Transverse colon (tissue), 4 donors: ENCODE measurements at regions not wholly inside any gene's neighbourhood (a gene's known extent, or its start where the extent isn't known, plus 50 kb on each side); places are given as distances from the start of the nearest gene placed in this dataset.

Experiments used
- DNase-seq: peaks from one replicate; pipeline ENCODE4 v3.0.0-alpha.2; 2019
- H3K27ac ChIP-seq, 4 donors: fragments of 200-600 bp; sonication (generic); 2 replicates each; pipeline ENCODE4 v1.5.1; 2016 to 2018; ENCODE audit warnings: inconsistent platforms in 4 of 4
- H3K27me3 ChIP-seq: fragments of 200-600 bp; sonication (generic); 2 replicates; pipeline ENCODE4 v1.5.1; 2017; ENCODE audit warnings: inconsistent platforms
- H3K36me3 ChIP-seq, 4 donors: fragments of 200-600 bp; sonication (generic); 2 replicates each; pipeline ENCODE4 v1.5.1; 2017 to 2019; ENCODE audit warnings: inconsistent platforms in 4 of 4
- H3K4me1 ChIP-seq, 4 donors: fragments of 200-600 bp; sonication (generic); 2 replicates each; pipeline ENCODE4 v1.5.1; 2017 to 2020; ENCODE audit warnings: inconsistent platforms in 4 of 4
- H3K4me3 ChIP-seq, 4 donors: fragments of 200-600 bp; sonication (generic); 1 replicate in 1 of 4; 2 replicates in 3 of 4; pipeline versions ENCODE4 v1.5.1 to v1.6.1; 2017 to 2019; ENCODE audit warnings: inconsistent platforms in 4 of 4
- H3K9me3 ChIP-seq, 2 donors: fragments of 200-600 bp; sonication (generic); 2 replicates each; pipeline ENCODE4 v1.5.1; 2017 to 2019; ENCODE audit warnings: inconsistent platforms in 2 of 2
- EP300 ChIP-seq: sonication (generic); formaldehyde crosslinking; IDR thresholded peaks from one replicate; pipeline ENCODE4 v1.6.1; 2017; ENCODE audit warnings: antibody characterized with exemption, low read depth
- POLR2A ChIP-seq: fragments of 450-650 bp; IDR thresholded peaks from one replicate; pipeline ENCODE4 v1.6.1; 2016; ENCODE audit warnings: antibody characterized with exemption, mild to moderate bottlenecking, moderate library complexity
- POLR2AphosphoS5 ChIP-seq, 3 donors: sonication (generic); formaldehyde crosslinking; IDR thresholded peaks; one replicate each; pipeline ENCODE4 v1.6.1; 2016; ENCODE audit warnings: antibody characterized with exemption in 3 of 3
- WGBS, 2 donors: methylation state at CpG; one replicate each; pipeline ENCODE4 v1.1.5; 2018; ENCODE audit warnings: low coverage in 1 of 2; 5-methylcytosine and 5-hydroxymethylcytosine counted together
- in situ Hi-C, 4 donors: fragments of 200-750 bp; cut with MboI; loops; one replicate each; pipeline versions ENCODE4 v1.15.0 to v1.15.1; 2017; ENCODE audit warnings: low sequenced_read_pairs in 3 of 4, low pct_ligation_motif_present in 1 of 4, low pct_unique_long_range_greater_than_20kb in 1 of 4
- intact Hi-C: fragments of 100-400 bp; cut with DNase I; formaldehyde crosslinking; loops from one replicate; pipeline ENCODE4 v1.15.1; 2023; ENCODE audit warnings: low total_unique reads
- TF ChIP-seq, protein P1 (sequence below), 5 experiments: fragments of 200-600 bp in 3 of 5; fragments of 450-650 bp in 2 of 5; sonication (generic) in 3 of 5; IDR thresholded peaks; 1 replicate in 2 of 5; 2 replicates in 3 of 5; pipeline ENCODE4 v1.5.1; 2016 to 2017; ENCODE audit warnings: antibody characterized with exemption in 5 of 5, inconsistent platforms in 3 of 5, mild to moderate bottlenecking in 2 of 5, moderate library complexity in 1 of 5

DNA sequence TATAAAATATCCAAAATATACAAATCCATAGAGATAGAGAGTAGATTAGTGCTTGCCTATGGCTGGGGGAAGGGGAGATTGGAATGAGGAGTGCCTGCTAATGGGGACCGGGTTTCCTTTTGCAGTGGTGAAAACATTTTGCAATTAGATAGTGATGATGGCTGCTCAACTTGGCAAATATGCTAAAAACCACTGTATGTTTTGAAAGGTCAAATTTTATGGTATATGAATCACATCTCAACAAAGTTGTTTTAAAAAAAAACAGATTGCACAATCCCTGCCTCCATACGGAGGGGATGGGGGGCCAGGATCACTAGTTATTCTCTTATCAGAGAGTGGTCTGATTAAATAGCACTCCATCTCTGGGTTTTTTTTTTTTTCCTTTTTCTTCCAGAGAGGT lies 76.9 kb upstream of the RIPOR2 start:
- H3K27me3 ChIP-seq: no peaks in the 10 kb centered on the region
- in situ Hi-C loops (loop anchor here in 2 of 4 donors (10.0 kb wide), 1 partner anchor 158 kb away; no protein-coding TSS in a partner anchor), intact Hi-C loops (no loop called here)
- no peak overlapping the region for H3K4me3 ChIP-seq
- no peak for TF ChIP-seq POLR2A
- TF ChIP-seq, protein P1, sequence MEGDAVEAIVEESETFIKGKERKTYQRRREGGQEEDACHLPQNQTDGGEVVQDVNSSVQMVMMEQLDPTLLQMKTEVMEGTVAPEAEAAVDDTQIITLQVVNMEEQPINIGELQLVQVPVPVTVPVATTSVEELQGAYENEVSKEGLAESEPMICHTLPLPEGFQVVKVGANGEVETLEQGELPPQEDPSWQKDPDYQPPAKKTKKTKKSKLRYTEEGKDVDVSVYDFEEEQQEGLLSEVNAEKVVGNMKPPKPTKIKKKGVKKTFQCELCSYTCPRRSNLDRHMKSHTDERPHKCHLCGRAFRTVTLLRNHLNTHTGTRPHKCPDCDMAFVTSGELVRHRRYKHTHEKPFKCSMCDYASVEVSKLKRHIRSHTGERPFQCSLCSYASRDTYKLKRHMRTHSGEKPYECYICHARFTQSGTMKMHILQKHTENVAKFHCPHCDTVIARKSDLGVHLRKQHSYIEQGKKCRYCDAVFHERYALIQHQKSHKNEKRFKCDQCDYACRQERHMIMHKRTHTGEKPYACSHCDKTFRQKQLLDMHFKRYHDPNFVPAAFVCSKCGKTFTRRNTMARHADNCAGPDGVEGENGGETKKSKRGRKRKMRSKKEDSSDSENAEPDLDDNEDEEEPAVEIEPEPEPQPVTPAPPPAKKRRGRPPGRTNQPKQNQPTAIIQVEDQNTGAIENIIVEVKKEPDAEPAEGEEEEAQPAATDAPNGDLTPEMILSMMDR (IDR thresholded peaks at IDR 0.05): no peak
- TF ChIP-seq POLR2AphosphoS5 (IDR thresholded peaks at IDR 0.05): no peak
- no peak for TF ChIP-seq EP300
- DNase-seq: no peak
- peaks cover 0 to 8% (median 3%) of the 10 kb centered on the region in 4 donors for H3K4me1 ChIP-seq
- no peak overlapping the region for H3K27ac ChIP-seq
- H3K36me3 ChIP-seq: no peaks in the 10 kb centered on the region
- no peaks in the 10 kb centered on the region for H3K9me3 ChIP-seq
- 35 to 46% methylated on average over 2 of the region's 2 CpGs for WGBS, 2 donors

DNA sequence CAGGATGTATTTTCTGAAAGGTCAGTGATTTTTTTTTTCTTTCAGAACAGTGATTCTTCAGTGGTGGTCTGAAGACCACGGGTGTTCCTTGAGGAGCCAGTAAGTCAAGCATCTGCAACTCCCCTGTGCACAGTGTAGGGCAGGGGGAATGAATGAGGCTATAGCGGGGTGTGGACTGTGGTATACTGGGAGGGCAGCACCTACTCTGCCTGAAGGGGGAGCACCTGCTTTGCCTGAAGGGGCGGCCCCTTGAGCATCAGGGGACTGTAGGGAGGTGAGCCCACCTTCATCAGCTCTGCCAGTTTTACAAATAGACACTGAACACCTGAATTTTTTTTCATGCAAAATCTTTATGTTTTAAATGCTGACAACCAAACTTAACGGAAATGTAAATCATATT lies 77.5 kb upstream of the RIPOR2 start:
- no peak overlapping the region for H3K4me3 ChIP-seq
- no peaks in the 10 kb centered on the region for H3K36me3 ChIP-seq
- H3K4me1 ChIP-seq: peaks cover 0 to 6% (median 3%) of the 10 kb centered on the region in 4 donors
- H3K27ac ChIP-seq: no peak overlapping the region
- no peaks in the 10 kb centered on the region for H3K9me3 ChIP-seq
- WGBS, 2 donors: 66 to 76% methylated on average over 3 to 4 of the region's 4 CpGs
- TF ChIP-seq POLR2A (no peak), EP300 (no peak), POLR2AphosphoS5 (IDR thresholded peaks at IDR 0.05) (no peak)
- TF ChIP-seq, protein P1 (IDR thresholded peaks at IDR 0.05): no peak
- intact Hi-C loops (no loop called here), in situ Hi-C loops (loop anchor here in 2 of 4 donors (10.0 kb wide), 1 partner anchor 158 kb away; no protein-coding TSS in a partner anchor)
- no peaks in the 10 kb centered on the region for H3K27me3 ChIP-seq
- DNase-seq: no peak

DNA sequence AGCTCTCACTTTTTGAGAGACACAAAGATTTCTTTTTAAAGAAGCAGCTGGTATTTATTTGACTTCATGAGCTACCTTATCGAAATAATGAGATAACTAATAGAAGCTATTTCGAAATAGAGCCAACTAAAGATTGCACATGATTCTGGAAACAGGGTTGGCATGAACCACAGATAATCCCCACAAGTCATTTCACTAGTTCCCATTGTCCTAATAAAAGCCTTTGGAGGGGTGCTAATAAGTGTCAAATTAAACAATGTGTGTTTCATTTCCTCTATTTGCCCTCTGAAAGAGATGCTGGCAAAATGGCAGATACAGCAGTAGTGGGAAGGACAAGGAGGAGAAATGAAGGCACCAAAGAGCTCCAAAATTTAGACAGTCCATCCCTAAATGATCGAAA lies 78.6 kb upstream of the RIPOR2 start:
- in situ Hi-C loops (loop anchor here in 2 of 4 donors (10.0 kb wide), 1 partner anchor 160 kb away; no protein-coding TSS in a partner anchor), intact Hi-C loops (no loop called here)
- Histone ChIP-seq H3K9me3 (no peaks in the 10 kb centered on the region), H3K27ac (peak overlapping the region in 2 of 4 donors; percentile 60 to 70), H3K4me3 (no peak overlapping the region), H3K4me1 (peaks cover 0 to 6% (median 3%) of the 10 kb centered on the region in 4 donors), H3K27me3 (no peaks in the 10 kb centered on the region), H3K36me3 (no peaks in the 10 kb centered on the region)
- TF ChIP-seq POLR2AphosphoS5 (IDR thresholded peaks at IDR 0.05): no peak
- TF ChIP-seq, protein P1 (IDR thresholded peaks at IDR 0.05): no peak
- no peak for TF ChIP-seq POLR2A
- no peak for TF ChIP-seq EP300
- 70 to 82% methylated on average over 3 of the region's 3 CpGs for WGBS, 2 donors
- DNase-seq: no peak

DNA sequence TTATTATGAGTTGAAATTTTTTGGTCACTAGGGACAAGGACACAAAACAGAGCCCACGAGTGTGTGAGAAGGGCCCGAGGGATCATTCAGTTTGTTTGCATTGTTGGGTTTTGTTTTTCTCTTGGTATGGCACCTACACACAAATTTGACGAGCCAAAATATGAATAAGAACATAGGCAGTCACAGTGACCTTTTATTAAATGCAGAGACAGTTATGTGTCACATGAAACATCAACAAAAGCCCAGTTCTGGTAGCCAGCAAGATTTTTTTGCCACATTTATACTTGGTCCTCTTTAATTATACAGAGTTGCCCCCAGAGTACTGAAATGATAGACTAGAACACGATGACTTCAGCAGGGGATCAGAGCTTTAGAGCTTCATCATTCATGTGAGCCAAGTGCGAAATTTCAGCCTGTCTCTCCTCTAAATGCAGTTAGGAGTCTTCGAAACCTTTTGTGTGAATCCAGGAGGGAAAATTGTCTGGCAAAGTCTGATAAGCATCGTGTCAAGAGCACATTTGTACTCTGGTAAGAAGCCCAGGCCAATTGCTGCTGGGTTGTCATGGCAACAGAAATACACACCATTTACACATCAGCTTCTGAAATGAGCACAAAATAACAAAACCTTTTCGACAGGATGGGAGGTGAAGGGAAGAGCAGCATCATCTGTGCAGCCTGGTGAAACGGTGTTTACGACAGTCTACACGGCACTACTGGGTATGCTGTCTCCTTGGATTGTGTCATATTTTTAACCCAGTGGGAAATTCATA lies 79.2 kb upstream of the RIPOR2 start:
- H3K4me3 ChIP-seq: no peak overlapping the region
- in situ Hi-C loops: loop anchor here in 2 of 4 donors (10.0 kb wide), 1 partner anchor 160 kb away; no protein-coding TSS in a partner anchor
- no peaks in the 10 kb centered on the region for H3K36me3 ChIP-seq
- no peaks in the 10 kb centered on the region for H3K27me3 ChIP-seq
- WGBS, 2 donors: 37 to 49% methylated on average over 10 to 11 of the region's 11 CpGs
- no peaks in the 10 kb centered on the region for H3K9me3 ChIP-seq
- H3K4me1 ChIP-seq: peaks cover 0 to 6% (median 3%) of the 10 kb centered on the region in 4 donors
- TF ChIP-seq POLR2AphosphoS5 (IDR thresholded peaks at IDR 0.05) (no peak), EP300 (no peak), POLR2A (no peak)
- TF ChIP-seq, protein P1 (IDR thresholded peaks at IDR 0.05): no peak
- intact Hi-C loops: no loop called here
- peak overlapping the region in 3 of 4 donors; percentile 15 to 70 (median 60) for H3K27ac ChIP-seq
- DNase-seq: no peak
